H1 (cell line): ENCODE measurements at regions not wholly inside any gene's neighbourhood (a gene's known extent, or its start where the extent isn't known, plus 50 kb on each side); places are given as distances from the start of the nearest gene placed in this dataset.

Experiments
- CTCF ChIA-PET: fragments of 300-600 bp; sonication (Branson Sonifier 250); formaldehyde crosslinking; loops from one replicate; lab custom pipeline; 2021; ENCODE audit not compliant: partially characterized antibody; lab: Charles Lee
- POLR2A ChIA-PET: fragments of 300-600 bp; sonication (Branson Sonifier 250); formaldehyde crosslinking; loops from one replicate; lab custom pipeline; 2021; ENCODE audit warnings: inconsistent platforms; ENCODE audit not compliant: partially characterized antibody; lab: Charles Lee
- DNase-seq, 2 experiments: peaks; one replicate each; pipeline versions ENCODE4 v3.0.0 to v3.0.0-alpha.2; 2010 to 2022; ENCODE audit warnings: low spot score in 2 of 2, low read depth in 1 of 2, mixed read lengths in 1 of 2
- FAIRE-seq: peaks from 2 replicates; lab custom pipeline; 2011; peaks lifted over from hg19 to GRCh38; lab: Jason Lieb, UNC
- H2AFZ ChIP-seq: 2 replicates; pipeline ENCODE4 v1.8.1; 2012; ENCODE audit warnings: low read length, inconsistent platforms
- H2AK5ac ChIP-seq: 2 replicates; pipeline ENCODE4 v1.6.1; 2013; ENCODE audit warnings: low read depth, low read length
- H2BK120ac ChIP-seq: replicated peaks from 2 replicates; pipeline ENCODE3; 2013; ENCODE audit warnings: low read depth, low read length, inconsistent platforms
- H2BK12ac ChIP-seq: 2 replicates; pipeline ENCODE4 v1.6.1; 2013; ENCODE audit warnings: low read depth, low read length
- H2BK15ac ChIP-seq: 2 replicates; pipeline ENCODE4 v1.6.1; 2013; ENCODE audit warnings: low read length
- H2BK20ac ChIP-seq: 2 replicates; pipeline ENCODE4 v1.6.1; 2013; ENCODE audit warnings: low read length
- H2BK5ac ChIP-seq: 2 replicates; pipeline ENCODE4 v1.6.1; 2013; ENCODE audit warnings: low read depth, low read length
- H3K14ac ChIP-seq: 2 replicates; pipeline ENCODE4 v1.6.1; 2013; ENCODE audit warnings: inconsistent platforms; ENCODE audit not compliant: insufficient read length
- H3K18ac ChIP-seq: 2 replicates; pipeline ENCODE4 v1.6.1; 2013; ENCODE audit warnings: low read length; ENCODE audit errors: extremely low read depth
- H3K23ac ChIP-seq: 2 replicates; pipeline ENCODE4 v1.6.1; 2013; ENCODE audit warnings: inconsistent platforms; ENCODE audit not compliant: insufficient read length
- H3K23me2 ChIP-seq: 2 replicates; pipeline ENCODE4 v1.6.1; 2013; ENCODE audit warnings: low read depth, low read length
- H3K27ac ChIP-seq: 2 replicates; pipeline ENCODE4 v1.6.1; 2011; ENCODE audit warnings: low read depth, low read length, inconsistent platforms
- H3K27me3 ChIP-seq, 4 experiments: replicated peaks in 1 of 4; 1 replicate in 1 of 4; 2 replicates in 3 of 4; pipeline versions ENCODE4 v1.6.1 to v1.8.1; 2011 to 2013; ENCODE audit warnings: low read length in 3 of 4, mild to moderate bottlenecking in 3 of 4, inconsistent platforms in 2 of 4, mixed read lengths in 2 of 4, moderate library complexity in 1 of 4; ENCODE audit not compliant: control insufficient read depth in 3 of 4, insufficient read depth in 3 of 4; ENCODE audit errors: extremely low read depth in 1 of 4
- H3K36me3 ChIP-seq, 4 experiments: 2 replicates each; pipeline versions ENCODE4 v1.6.1 to v1.8.1; 2011 to 2013; ENCODE audit warnings: mild to moderate bottlenecking in 4 of 4, low read length in 3 of 4, moderate library complexity in 2 of 4, control low read depth in 1 of 4, inconsistent platforms in 1 of 4; ENCODE audit not compliant: insufficient read depth in 4 of 4, control insufficient read depth in 2 of 4
- H3K4ac ChIP-seq: replicated peaks from 2 replicates; pipeline ENCODE3; 2013; ENCODE audit warnings: low read length, low read depth, mixed read lengths, inconsistent platforms; ENCODE audit not compliant: insufficient read length
- H3K4me1 ChIP-seq, 4 experiments: replicated peaks in 1 of 4; 1 replicate in 1 of 4; 2 replicates in 3 of 4; pipeline versions ENCODE4 v1.6.1 to v1.8.1; 2011 to 2013; ENCODE audit warnings: low read length in 3 of 4, inconsistent platforms in 2 of 4, mixed read lengths in 1 of 4; ENCODE audit not compliant: insufficient read depth in 4 of 4, control insufficient read depth in 3 of 4
- H3K4me2 ChIP-seq, 2 experiments: 2 replicates each; pipeline versions ENCODE4 v1.6.1 to v1.8.1; 2011 to 2013; ENCODE audit warnings: low read depth in 2 of 2, low read length in 2 of 2, control low read depth in 1 of 2, inconsistent platforms in 1 of 2, mild to moderate bottlenecking in 1 of 2; ENCODE audit not compliant: insufficient read depth in 1 of 2
- H3K4me3 ChIP-seq, 4 experiments: fragments of 200-600, 300-600 bp in 1 of 4; sonication (generic), shearing (Covaris generic), sonication (Bioruptor Twin) in 1 of 4; 2 replicates each; pipeline versions ENCODE4 v1.5.1 to v1.8.1; 2011 to 2016; ENCODE audit warnings: low read length in 4 of 4, low read depth in 3 of 4, control low read depth in 2 of 4, inconsistent platforms in 2 of 4, mild to moderate bottlenecking in 2 of 4, mixed read lengths in 1 of 4, moderate library complexity in 1 of 4; ENCODE audit not compliant: insufficient read depth in 2 of 4; ENCODE audit errors: extremely low read depth in 1 of 4
- H3K56ac ChIP-seq: replicated peaks from 2 replicates; pipeline ENCODE3; 2013; ENCODE audit warnings: low read depth, mild to moderate bottlenecking, mixed read lengths, low read length, inconsistent platforms; ENCODE audit not compliant: insufficient read length
- H3K79me1 ChIP-seq: 2 replicates; pipeline ENCODE4 v1.6.1; 2013; ENCODE audit warnings: low read depth, low read length, control low read depth
- H3K79me2 ChIP-seq, 2 experiments: 2 replicates each; pipeline versions ENCODE4 v1.6.1 to v1.8.1; 2012 to 2013; ENCODE audit warnings: low read length in 2 of 2, mild to moderate bottlenecking in 2 of 2, inconsistent platforms in 1 of 2; ENCODE audit not compliant: insufficient read depth in 2 of 2, control insufficient read depth in 1 of 2
- H3K9ac ChIP-seq, 4 experiments: replicated peaks in 1 of 4; 1 replicate in 1 of 4; 2 replicates in 3 of 4; pipeline versions ENCODE4 v1.6.1 to v1.8.1; 2011 to 2013; ENCODE audit warnings: low read depth in 3 of 4, low read length in 3 of 4, control low read depth in 2 of 4, mild to moderate bottlenecking in 2 of 4, moderate library complexity in 2 of 4, inconsistent platforms in 1 of 4; ENCODE audit errors: extremely low read depth in 1 of 4
- H3K9me3 ChIP-seq, 2 experiments: 2 replicates each; pipeline versions ENCODE4 v1.6.1 to v1.8.1; 2012 to 2013; ENCODE audit warnings: mild to moderate bottlenecking in 2 of 2, moderate library complexity in 2 of 2, control low read depth in 1 of 2, inconsistent platforms in 1 of 2, low read depth in 1 of 2, low read length in 1 of 2, mixed read lengths in 1 of 2; ENCODE audit not compliant: insufficient read depth in 2 of 2
- H4K20me1 ChIP-seq, 2 experiments: replicated peaks in 1 of 2; 2 replicates each; pipeline versions ENCODE3 to v1.8.1; 2011 to 2013; ENCODE audit warnings: inconsistent platforms in 2 of 2, low read length in 2 of 2, mild to moderate bottlenecking in 1 of 2; ENCODE audit not compliant: insufficient read depth in 2 of 2, control insufficient read depth in 1 of 2
- H4K5ac ChIP-seq: 2 replicates; pipeline ENCODE4 v1.6.1; 2013; ENCODE audit warnings: low read length, low read depth, mixed read lengths, inconsistent platforms; ENCODE audit not compliant: insufficient read length
- H4K8ac ChIP-seq: 2 replicates; pipeline ENCODE4 v1.8.0; 2013; ENCODE audit warnings: mild to moderate bottlenecking, moderate library complexity, low read length, inconsistent platforms; ENCODE audit not compliant: insufficient read depth; ENCODE audit errors: extremely low read depth
- H4K91ac ChIP-seq: replicated peaks from 2 replicates; pipeline ENCODE3; 2013; ENCODE audit warnings: low read length, mixed read lengths, inconsistent platforms; ENCODE audit not compliant: insufficient read length
- CBX8 ChIP-seq: fragments of 300-800, 300-1000 bp; sonication (generic); IDR thresholded peaks from 2 replicates; pipeline ENCODE4 v1.7.1; 2016; ENCODE audit warnings: low read depth, low read length, borderline replicate concordance
- EGR1 ChIP-seq: IDR thresholded peaks from 2 replicates; pipeline ENCODE4 v1.6.1; 2011; ENCODE audit warnings: low read depth, low read length, borderline replicate concordance
- GABPA ChIP-seq: IDR thresholded peaks from 2 replicates; pipeline ENCODE4 v1.6.1; 2011; ENCODE audit warnings: mild to moderate bottlenecking, low read length, moderate library complexity, borderline replicate concordance; ENCODE audit not compliant: insufficient read depth
- SP1 ChIP-seq: IDR thresholded peaks from 2 replicates; pipeline ENCODE4 v1.6.1; 2011; ENCODE audit warnings: low read depth, low read length
- WGBS, 2 experiments: shearing (Covaris generic) in 1 of 2; methylation state at CpG; one replicate each; pipeline versions ENCODE4 v1.1.6 to v1.1.7; 2013 to 2015; ENCODE audit warnings: low lambda C conversion rate in 2 of 2, mixed read lengths in 2 of 2, inconsistent platforms in 1 of 2, low coverage in 1 of 2, missing lambda C conversion rate in 1 of 2; ENCODE audit not compliant: insufficient replicate concordance in 2 of 2, insufficient coverage in 1 of 2, insufficient read length in 1 of 2; ENCODE audit errors: extremely low coverage in 1 of 2, missing lambda C conversion rate in 1 of 2; 5-methylcytosine and 5-hydroxymethylcytosine counted together

- H2BK12ac ChIP-seq: no peak overlapping the region
- no peak overlapping the region for H3K4me2 ChIP-seq
- no peaks in the 10 kb centered on the region for H3K36me3 ChIP-seq
- no peak overlapping the region for H2BK5ac ChIP-seq
- H2BK15ac ChIP-seq: no peak overlapping the region
- no peak overlapping the region for H4K5ac ChIP-seq
- no peaks in the 10 kb centered on the region for H3K79me1 ChIP-seq
- ChIA-PET CTCF (interaction anchor here (0.6 to 1.5 kb wide), 2 partner anchors 27 to 139 kb away, joined by 4 to 6 read pairs; no protein-coding TSS in a partner anchor), POLR2A (interaction anchor here (0.7 to 0.9 kb wide), 2 partner anchors 163 to 166 kb away, joined by 3 read pairs; no protein-coding TSS in a partner anchor)
- H3K9me3 ChIP-seq: no peaks in the 10 kb centered on the region
- H3K27me3 ChIP-seq: peaks cover 1 to 32% (median 14%) of the 10 kb centered on the region in 4 experiments
- H3K56ac ChIP-seq: no peak overlapping the region
- FAIRE-seq (no peak), DNase-seq (no peak)
- H3K14ac ChIP-seq: no peak overlapping the region
- no peak overlapping the region for H2AFZ ChIP-seq
- WGBS, 2 experiments: 100% methylated on average over 2 of the region's 2 CpGs; no CpG with 5 or more reads in 1 of the 2 experiments
- H2BK20ac ChIP-seq: no peak overlapping the region
- H2AK5ac ChIP-seq: no peak overlapping the region
- no peak overlapping the region for H3K18ac ChIP-seq
- no peak overlapping the region for H2BK120ac ChIP-seq
- peaks cover 2 to 5% (median 3%) of the 10 kb centered on the region in 4 experiments; a peak in 3 of 7 replicates for H3K4me1 ChIP-seq
- H3K79me2 ChIP-seq: no peaks in the 10 kb centered on the region
- H4K20me1 ChIP-seq: peaks cover 3% of the 10 kb centered on the region in 2 experiments
- no peak overlapping the region for H3K23ac ChIP-seq
- no peak overlapping the region for H4K8ac ChIP-seq
- no peak overlapping the region for H4K91ac ChIP-seq
- no peak overlapping the region for H3K9ac ChIP-seq
- no peaks in the 10 kb centered on the region; the same call in 1 of the 2 replicates for H3K23me2 ChIP-seq
- H3K4ac ChIP-seq: no peak overlapping the region
- no peak overlapping the region for H3K27ac ChIP-seq
- no peak for TF ChIP-seq SP1
- TF ChIP-seq CBX8: no peak
- TF ChIP-seq EGR1: no peak
- TF ChIP-seq GABPA: no peak
- no peak overlapping the region for H3K4me3 ChIP-seq
Measured at GRCh38 chr9:84145780-84146179, 165.2 kb downstream of the RMI1 start.
